H1 (cell line): ENCODE measurements at regions not wholly inside any gene's neighbourhood (a gene's known extent, or its start where the extent isn't known, plus 50 kb on each side); places are given as distances from the start of the nearest gene placed in this dataset.

Source experiments
- CTCF ChIA-PET: fragments of 300-600 bp; sonication (Branson Sonifier 250); formaldehyde crosslinking; loops from one replicate; lab custom pipeline; 2021; ENCODE audit not compliant: partially characterized antibody; lab: Charles Lee
- POLR2A ChIA-PET: fragments of 300-600 bp; sonication (Branson Sonifier 250); formaldehyde crosslinking; loops from one replicate; lab custom pipeline; 2021; ENCODE audit warnings: inconsistent platforms; ENCODE audit not compliant: partially characterized antibody; lab: Charles Lee
- DNase-seq, 2 experiments: peaks; one replicate each; pipeline versions ENCODE4 v3.0.0 to v3.0.0-alpha.2; 2010 to 2022; ENCODE audit warnings: low spot score in 2 of 2, low read depth in 1 of 2, mixed read lengths in 1 of 2
- FAIRE-seq: peaks from 2 replicates; lab custom pipeline; 2011; peaks lifted over from hg19 to GRCh38; lab: Jason Lieb, UNC
- H2AFZ ChIP-seq: 2 replicates; pipeline ENCODE4 v1.8.1; 2012; ENCODE audit warnings: low read length, inconsistent platforms
- H2AK5ac ChIP-seq: 2 replicates; pipeline ENCODE4 v1.6.1; 2013; ENCODE audit warnings: low read depth, low read length
- H2BK120ac ChIP-seq: replicated peaks from 2 replicates; pipeline ENCODE3; 2013; ENCODE audit warnings: low read depth, low read length, inconsistent platforms
- H2BK12ac ChIP-seq: 2 replicates; pipeline ENCODE4 v1.6.1; 2013; ENCODE audit warnings: low read depth, low read length
- H2BK15ac ChIP-seq: 2 replicates; pipeline ENCODE4 v1.6.1; 2013; ENCODE audit warnings: low read length
- H2BK20ac ChIP-seq: 2 replicates; pipeline ENCODE4 v1.6.1; 2013; ENCODE audit warnings: low read length
- H2BK5ac ChIP-seq: 2 replicates; pipeline ENCODE4 v1.6.1; 2013; ENCODE audit warnings: low read depth, low read length
- H3K14ac ChIP-seq: 2 replicates; pipeline ENCODE4 v1.6.1; 2013; ENCODE audit warnings: inconsistent platforms; ENCODE audit not compliant: insufficient read length
- H3K18ac ChIP-seq: 2 replicates; pipeline ENCODE4 v1.6.1; 2013; ENCODE audit warnings: low read length; ENCODE audit errors: extremely low read depth
- H3K23ac ChIP-seq: 2 replicates; pipeline ENCODE4 v1.6.1; 2013; ENCODE audit warnings: inconsistent platforms; ENCODE audit not compliant: insufficient read length
- H3K23me2 ChIP-seq: 2 replicates; pipeline ENCODE4 v1.6.1; 2013; ENCODE audit warnings: low read depth, low read length
- H3K27ac ChIP-seq: 2 replicates; pipeline ENCODE4 v1.6.1; 2011; ENCODE audit warnings: low read depth, low read length, inconsistent platforms
- H3K27me3 ChIP-seq, 4 experiments: replicated peaks in 1 of 4; 1 replicate in 1 of 4; 2 replicates in 3 of 4; pipeline versions ENCODE4 v1.6.1 to v1.8.1; 2011 to 2013; ENCODE audit warnings: low read length in 3 of 4, mild to moderate bottlenecking in 3 of 4, inconsistent platforms in 2 of 4, mixed read lengths in 2 of 4, moderate library complexity in 1 of 4; ENCODE audit not compliant: control insufficient read depth in 3 of 4, insufficient read depth in 3 of 4; ENCODE audit errors: extremely low read depth in 1 of 4
- H3K36me3 ChIP-seq, 4 experiments: 2 replicates each; pipeline versions ENCODE4 v1.6.1 to v1.8.1; 2011 to 2013; ENCODE audit warnings: mild to moderate bottlenecking in 4 of 4, low read length in 3 of 4, moderate library complexity in 2 of 4, control low read depth in 1 of 4, inconsistent platforms in 1 of 4; ENCODE audit not compliant: insufficient read depth in 4 of 4, control insufficient read depth in 2 of 4
- H3K4ac ChIP-seq: replicated peaks from 2 replicates; pipeline ENCODE3; 2013; ENCODE audit warnings: low read length, low read depth, mixed read lengths, inconsistent platforms; ENCODE audit not compliant: insufficient read length
- H3K4me1 ChIP-seq, 4 experiments: replicated peaks in 1 of 4; 1 replicate in 1 of 4; 2 replicates in 3 of 4; pipeline versions ENCODE4 v1.6.1 to v1.8.1; 2011 to 2013; ENCODE audit warnings: low read length in 3 of 4, inconsistent platforms in 2 of 4, mixed read lengths in 1 of 4; ENCODE audit not compliant: insufficient read depth in 4 of 4, control insufficient read depth in 3 of 4
- H3K4me2 ChIP-seq, 2 experiments: 2 replicates each; pipeline versions ENCODE4 v1.6.1 to v1.8.1; 2011 to 2013; ENCODE audit warnings: low read depth in 2 of 2, low read length in 2 of 2, control low read depth in 1 of 2, inconsistent platforms in 1 of 2, mild to moderate bottlenecking in 1 of 2; ENCODE audit not compliant: insufficient read depth in 1 of 2
- H3K4me3 ChIP-seq, 4 experiments: fragments of 200-600, 300-600 bp in 1 of 4; sonication (generic), shearing (Covaris generic), sonication (Bioruptor Twin) in 1 of 4; 2 replicates each; pipeline versions ENCODE4 v1.5.1 to v1.8.1; 2011 to 2016; ENCODE audit warnings: low read length in 4 of 4, low read depth in 3 of 4, control low read depth in 2 of 4, inconsistent platforms in 2 of 4, mild to moderate bottlenecking in 2 of 4, mixed read lengths in 1 of 4, moderate library complexity in 1 of 4; ENCODE audit not compliant: insufficient read depth in 2 of 4; ENCODE audit errors: extremely low read depth in 1 of 4
- H3K56ac ChIP-seq: replicated peaks from 2 replicates; pipeline ENCODE3; 2013; ENCODE audit warnings: low read depth, mild to moderate bottlenecking, mixed read lengths, low read length, inconsistent platforms; ENCODE audit not compliant: insufficient read length
- H3K79me1 ChIP-seq: 2 replicates; pipeline ENCODE4 v1.6.1; 2013; ENCODE audit warnings: low read depth, low read length, control low read depth
- H3K79me2 ChIP-seq, 2 experiments: 2 replicates each; pipeline versions ENCODE4 v1.6.1 to v1.8.1; 2012 to 2013; ENCODE audit warnings: low read length in 2 of 2, mild to moderate bottlenecking in 2 of 2, inconsistent platforms in 1 of 2; ENCODE audit not compliant: insufficient read depth in 2 of 2, control insufficient read depth in 1 of 2
- H3K9ac ChIP-seq, 4 experiments: replicated peaks in 1 of 4; 1 replicate in 1 of 4; 2 replicates in 3 of 4; pipeline versions ENCODE4 v1.6.1 to v1.8.1; 2011 to 2013; ENCODE audit warnings: low read depth in 3 of 4, low read length in 3 of 4, control low read depth in 2 of 4, mild to moderate bottlenecking in 2 of 4, moderate library complexity in 2 of 4, inconsistent platforms in 1 of 4; ENCODE audit errors: extremely low read depth in 1 of 4
- H3K9me3 ChIP-seq, 2 experiments: 2 replicates each; pipeline versions ENCODE4 v1.6.1 to v1.8.1; 2012 to 2013; ENCODE audit warnings: mild to moderate bottlenecking in 2 of 2, moderate library complexity in 2 of 2, control low read depth in 1 of 2, inconsistent platforms in 1 of 2, low read depth in 1 of 2, low read length in 1 of 2, mixed read lengths in 1 of 2; ENCODE audit not compliant: insufficient read depth in 2 of 2
- H4K20me1 ChIP-seq, 2 experiments: replicated peaks in 1 of 2; 2 replicates each; pipeline versions ENCODE3 to v1.8.1; 2011 to 2013; ENCODE audit warnings: inconsistent platforms in 2 of 2, low read length in 2 of 2, mild to moderate bottlenecking in 1 of 2; ENCODE audit not compliant: insufficient read depth in 2 of 2, control insufficient read depth in 1 of 2
- H4K5ac ChIP-seq: 2 replicates; pipeline ENCODE4 v1.6.1; 2013; ENCODE audit warnings: low read length, low read depth, mixed read lengths, inconsistent platforms; ENCODE audit not compliant: insufficient read length
- H4K8ac ChIP-seq: 2 replicates; pipeline ENCODE4 v1.8.0; 2013; ENCODE audit warnings: mild to moderate bottlenecking, moderate library complexity, low read length, inconsistent platforms; ENCODE audit not compliant: insufficient read depth; ENCODE audit errors: extremely low read depth
- H4K91ac ChIP-seq: replicated peaks from 2 replicates; pipeline ENCODE3; 2013; ENCODE audit warnings: low read length, mixed read lengths, inconsistent platforms; ENCODE audit not compliant: insufficient read length
- BACH1 ChIP-seq: IDR thresholded peaks from 2 replicates; pipeline ENCODE4 v1.6.1; 2012; ENCODE audit warnings: low read length, improper control_type of control experiment
- CEBPB ChIP-seq: IDR thresholded peaks from 2 replicates; pipeline ENCODE4 v1.6.1; 2012; ENCODE audit warnings: low read depth, low read length
- FOSL1 ChIP-seq: IDR thresholded peaks from 2 replicates; pipeline ENCODE4 v1.6.1; 2011; ENCODE audit warnings: mild to moderate bottlenecking, low read depth, low read length, moderate library complexity; ENCODE audit not compliant: insufficient read depth
- KDM4A ChIP-seq: IDR thresholded peaks from one replicate; pipeline ENCODE4 v1.7.1; 2012; ENCODE audit warnings: low read depth, mild to moderate bottlenecking, moderate library complexity, low read length, inconsistent platforms; ENCODE audit not compliant: severe bottlenecking
- NANOG ChIP-seq: IDR thresholded peaks from 2 replicates; pipeline ENCODE4 v1.6.1; 2011; ENCODE audit warnings: low read length, low read depth, mild to moderate bottlenecking, inconsistent platforms; ENCODE audit not compliant: insufficient read depth, poor library complexity, severe bottlenecking
- NRF1 ChIP-seq: IDR thresholded peaks from 2 replicates; pipeline ENCODE4 v1.6.1; 2011; ENCODE audit warnings: mild to moderate bottlenecking, low read depth, low read length, improper control_type of control experiment
- RXRA ChIP-seq: IDR thresholded peaks from 2 replicates; pipeline ENCODE4 v1.6.1; 2011; ENCODE audit warnings: low read depth, mild to moderate bottlenecking, low read length, moderate library complexity; ENCODE audit not compliant: insufficient read depth
- SIX5 ChIP-seq: IDR thresholded peaks from 2 replicates; pipeline ENCODE4 v1.6.1; 2011; ENCODE audit warnings: mild to moderate bottlenecking, low read depth, low read length
- SP1 ChIP-seq: IDR thresholded peaks from 2 replicates; pipeline ENCODE4 v1.6.1; 2011; ENCODE audit warnings: low read depth, low read length
- TAF1 ChIP-seq: IDR thresholded peaks from 2 replicates; pipeline ENCODE4 v1.6.1; 2011; ENCODE audit warnings: mild to moderate bottlenecking, low read depth, low read length
- TEAD4 ChIP-seq: IDR thresholded peaks from 2 replicates; pipeline ENCODE4 v1.6.1; 2012; ENCODE audit warnings: low read depth, low read length, inconsistent platforms, mixed read lengths
- ZNF274 ChIP-seq: IDR thresholded peaks from 2 replicates; pipeline ENCODE4 v1.7.0; 2012; ENCODE audit warnings: low read length, borderline replicate concordance; ENCODE audit errors: extremely low read depth
- WGBS, 2 experiments: shearing (Covaris generic) in 1 of 2; methylation state at CpG; one replicate each; pipeline versions ENCODE4 v1.1.6 to v1.1.7; 2013 to 2015; ENCODE audit warnings: low lambda C conversion rate in 2 of 2, mixed read lengths in 2 of 2, inconsistent platforms in 1 of 2, low coverage in 1 of 2, missing lambda C conversion rate in 1 of 2; ENCODE audit not compliant: insufficient replicate concordance in 2 of 2, insufficient coverage in 1 of 2, insufficient read length in 1 of 2; ENCODE audit errors: extremely low coverage in 1 of 2, missing lambda C conversion rate in 1 of 2; 5-methylcytosine and 5-hydroxymethylcytosine counted together
- TF ChIP-seq, protein P1 (sequence below), 3 experiments: IDR thresholded peaks; 1 replicate in 2 of 3; 2 replicates in 1 of 3; pipeline versions ENCODE4 v1.5.1 to v1.6.1; 2011; ENCODE audit warnings: low read length in 3 of 3, mild to moderate bottlenecking in 3 of 3, inconsistent platforms in 2 of 3, low read depth in 1 of 3, moderate library complexity in 1 of 3; ENCODE audit not compliant: insufficient read depth in 1 of 3; ENCODE audit errors: control extremely low read depth in 1 of 3

DNA sequence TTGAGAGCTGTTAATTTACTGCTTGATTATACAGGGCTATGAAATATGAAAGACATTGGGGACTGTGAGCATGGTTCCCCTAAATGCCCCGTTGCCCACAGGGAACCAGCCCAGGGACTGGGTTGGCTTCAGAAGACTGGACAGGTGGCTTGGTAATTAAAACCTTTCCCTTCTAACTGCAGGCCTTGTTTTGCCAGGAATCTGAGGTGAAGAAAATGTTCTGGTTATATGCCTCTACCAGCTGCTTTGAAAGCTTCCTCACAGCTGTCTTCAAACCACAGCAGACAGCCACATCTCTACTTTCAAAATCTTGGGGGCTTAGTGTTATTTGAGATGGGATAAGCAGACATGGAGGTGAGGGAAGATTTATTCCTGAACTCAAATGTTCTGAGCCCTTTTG is 153.3 kb upstream of the SPRY4 start:
- WGBS, 2 experiments, result 80% methylated on average over 1 of the region's 1 CpG; no CpG with 5 or more reads in 1 of the 2 experiments
- no peak for TF ChIP-seq KDM4A
- TF ChIP-seq SIX5, result no peak
- no peak for TF ChIP-seq TEAD4
- TF ChIP-seq NANOG, result no peak
- TF ChIP-seq ZNF274, result no peak
- TF ChIP-seq FOSL1, result no peak
- no peak for TF ChIP-seq NRF1
- TF ChIP-seq SP1, result no peak
- no peak for TF ChIP-seq BACH1
- TF ChIP-seq CEBPB, result no peak
- no peak for TF ChIP-seq TAF1
- TF ChIP-seq RXRA, result no peak
- TF ChIP-seq, protein P1, sequence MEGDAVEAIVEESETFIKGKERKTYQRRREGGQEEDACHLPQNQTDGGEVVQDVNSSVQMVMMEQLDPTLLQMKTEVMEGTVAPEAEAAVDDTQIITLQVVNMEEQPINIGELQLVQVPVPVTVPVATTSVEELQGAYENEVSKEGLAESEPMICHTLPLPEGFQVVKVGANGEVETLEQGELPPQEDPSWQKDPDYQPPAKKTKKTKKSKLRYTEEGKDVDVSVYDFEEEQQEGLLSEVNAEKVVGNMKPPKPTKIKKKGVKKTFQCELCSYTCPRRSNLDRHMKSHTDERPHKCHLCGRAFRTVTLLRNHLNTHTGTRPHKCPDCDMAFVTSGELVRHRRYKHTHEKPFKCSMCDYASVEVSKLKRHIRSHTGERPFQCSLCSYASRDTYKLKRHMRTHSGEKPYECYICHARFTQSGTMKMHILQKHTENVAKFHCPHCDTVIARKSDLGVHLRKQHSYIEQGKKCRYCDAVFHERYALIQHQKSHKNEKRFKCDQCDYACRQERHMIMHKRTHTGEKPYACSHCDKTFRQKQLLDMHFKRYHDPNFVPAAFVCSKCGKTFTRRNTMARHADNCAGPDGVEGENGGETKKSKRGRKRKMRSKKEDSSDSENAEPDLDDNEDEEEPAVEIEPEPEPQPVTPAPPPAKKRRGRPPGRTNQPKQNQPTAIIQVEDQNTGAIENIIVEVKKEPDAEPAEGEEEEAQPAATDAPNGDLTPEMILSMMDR (IDR thresholded peaks at IDR 0.05; ENCODE audit: control extremely low read depth in 1 of 3, insufficient read depth in 1 of 3, low read depth in 1 of 3, low read length in 3 of 3), result no peak

More for the DNA sequence above, 153.3 kb upstream of the SPRY4 start:
- no peak overlapping the region for H3K27ac ChIP-seq
- no peak overlapping the region for H3K4me2 ChIP-seq
- H3K56ac ChIP-seq, result no peak overlapping the region
- H2BK120ac ChIP-seq, result no peak overlapping the region
- H2BK15ac ChIP-seq, result no peak overlapping the region
- no peaks in the 10 kb centered on the region for H3K79me2 ChIP-seq
- no peak overlapping the region for H4K91ac ChIP-seq
- H3K23ac ChIP-seq, result no peak overlapping the region
- no peaks in the 10 kb centered on the region for H4K20me1 ChIP-seq
- no peak overlapping the region for H3K9ac ChIP-seq
- H2BK12ac ChIP-seq, result no peak overlapping the region
- no peaks in the 10 kb centered on the region for H3K23me2 ChIP-seq
- H4K8ac ChIP-seq, result no peak overlapping the region
- no peak overlapping the region for H2BK5ac ChIP-seq
- no peak overlapping the region for H3K14ac ChIP-seq
- no peak overlapping the region for H3K4ac ChIP-seq
- H3K36me3 ChIP-seq, result no peaks in the 10 kb centered on the region; a peak in 2 of 8 replicates
- H3K79me1 ChIP-seq, result no peaks in the 10 kb centered on the region
- no peak overlapping the region for H3K4me3 ChIP-seq
- CTCF ChIA-PET, result interaction anchor here (0.6 to 1.5 kb wide), 3 partner anchors 12 to 71 kb away, joined by 3 read pairs; no protein-coding TSS in a partner anchor
- peaks cover 9 to 11% of the 10 kb centered on the region in 2 experiments; a peak in 3 of 4 replicates for H3K9me3 ChIP-seq
- H2AFZ ChIP-seq, result no peak overlapping the region
- DNase-seq, result no peak
- no peak for FAIRE-seq
- H3K4me1 ChIP-seq, result peaks cover 3 to 17% (median 10%) of the 10 kb centered on the region in 4 experiments
- H2AK5ac ChIP-seq, result no peak overlapping the region
- no peaks in the 10 kb centered on the region for H3K27me3 ChIP-seq
- POLR2A ChIA-PET, result interaction anchor here (1.8 kb wide), 1 partner anchor 11 kb away, joined by 4 read pairs; no protein-coding TSS in a partner anchor
- H2BK20ac ChIP-seq, result no peak overlapping the region
- H3K18ac ChIP-seq, result no peak overlapping the region
- no peak overlapping the region for H4K5ac ChIP-seq
